ENCODE measurements at regions not wholly inside any gene's neighbourhood (a gene's known extent, or its start where the extent isn't known, plus 50 kb on each side); places are given as distances from the start of the nearest gene placed in this dataset.

DNA sequence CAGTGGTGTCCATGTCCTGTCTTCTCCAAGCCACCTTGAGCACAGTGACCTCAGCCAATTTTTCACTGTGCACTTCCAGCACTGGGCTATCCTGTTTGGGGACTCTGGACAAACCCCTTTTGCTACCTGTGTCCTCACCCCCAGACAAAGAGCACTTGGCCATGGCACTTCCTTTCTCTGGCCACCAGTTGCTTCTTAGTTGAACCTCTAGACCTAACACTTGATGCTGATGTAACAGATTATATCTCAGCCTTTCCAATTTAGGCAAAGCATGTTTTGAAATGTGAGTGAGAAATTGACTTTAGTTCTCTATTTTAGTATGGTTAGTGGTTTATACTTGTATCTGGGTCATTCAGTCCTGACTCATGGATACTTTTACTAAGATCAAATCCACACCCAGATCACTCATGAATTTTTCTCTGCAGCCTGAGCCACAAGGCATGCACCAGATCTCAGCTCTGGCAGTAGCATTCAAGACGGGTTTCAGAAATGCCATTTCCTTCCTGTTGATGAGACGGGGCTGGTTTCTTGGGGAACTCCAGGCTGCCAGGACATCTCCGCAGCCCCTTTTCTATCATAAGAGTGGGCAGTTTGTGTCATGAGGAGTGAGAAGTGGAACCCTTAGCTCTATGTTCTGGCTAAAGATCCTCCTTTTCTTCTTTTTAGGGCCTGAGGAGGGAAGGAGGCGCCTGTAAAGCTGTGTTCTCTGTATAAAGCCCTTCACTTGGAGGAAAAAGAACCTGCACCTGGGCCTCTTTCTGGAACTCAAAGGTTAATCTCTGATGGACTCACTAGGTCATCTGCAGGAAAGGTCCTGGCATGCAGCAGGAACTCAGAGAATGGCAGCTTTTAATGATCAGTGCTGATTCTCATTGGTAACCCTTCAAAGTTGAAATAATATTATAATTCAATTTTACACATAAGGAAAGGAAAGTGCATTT lies 185.6 kb upstream of the TENM4 start:
- whole genome bisulfite sequencing, 2 experiments (ENCODE audit: extremely low coverage in 2 of 2, insufficient read length in 1 of 2): no CpG with 5 or more reads among the region's 4 CpGs
- Histone ChIP-seq H4K8ac (ENCODE audit: low read depth in 2 of 2, low read length in 2 of 2) (no peak overlapping the region), H3K9me1 (ENCODE audit: insufficient read depth, low read length) (no peaks in the 10 kb centered on the region), H3K27ac (ENCODE audit: insufficient read depth, low read length) (no peak overlapping the region), H3K14ac (replicated peaks; ENCODE audit: low read depth, low read length) (no peak overlapping the region), H2AK9ac (replicated peaks; ENCODE audit: low read depth, low read length, poor library complexity) (no peak overlapping the region), H3K23ac (ENCODE audit: low read depth, low read length) (no peak overlapping the region), H2BK20ac (ENCODE audit: low read depth, low read length) (no peak overlapping the region), H4K5ac (ENCODE audit: low read depth, low read length) (no peak overlapping the region), H3K56ac (ENCODE audit: extremely low read depth, insufficient read depth, low read length) (no peak overlapping the region), H3K4me3 (ENCODE audit: insufficient read depth, low read depth, low read length) (no peak overlapping the region), H2AK5ac (ENCODE audit: low read depth, low read length) (no peak overlapping the region), H3K9ac (ENCODE audit: low read depth, low read length) (no peak overlapping the region), H4K20me1 (ENCODE audit: insufficient read depth, low read length) (no peaks in the 10 kb centered on the region), H2BK15ac (ENCODE audit: low read depth, low read length) (no peak overlapping the region), H3K4ac (ENCODE audit: low read depth, low read length) (no peak overlapping the region), H2AFZ (replicated peaks; ENCODE audit: low read length, poor library complexity) (no peak overlapping the region), H2BK120ac (ENCODE audit: low read depth, low read length) (no peak overlapping the region), H3K36me3 (ENCODE audit: control insufficient read depth, insufficient read depth, low read length) (no peaks in the 10 kb centered on the region), H3K79me1 (ENCODE audit: low read depth in 1 of 2, low read length in 2 of 2) (no peaks in the 10 kb centered on the region), H3K4me1 (ENCODE audit: control insufficient read depth, insufficient read depth, low read length) (no peaks in the 10 kb centered on the region), H3K27me3 (ENCODE audit: control insufficient read depth, insufficient read depth, low read length) (no peaks in the 10 kb centered on the region), H2BK5ac (ENCODE audit: low read depth, low read length, poor library complexity, severe bottlenecking) (no peak overlapping the region), H3K18ac (ENCODE audit: low read depth, low read length) (no peak overlapping the region), H4K91ac (ENCODE audit: insufficient read depth, low read depth, low read length) (no peak overlapping the region), H3K4me2 (ENCODE audit: low read depth, low read length) (no peak overlapping the region), H3K9me3 (ENCODE audit: control insufficient read depth, insufficient read depth, low read length) (no peaks in the 10 kb centered on the region)
- no TSS peak for BruUV-seq (replicated peaks)
- CTCF ChIA-PET: no interaction called here
- TF ChIP-seq SMC3 (IDR thresholded peaks at IDR 0.05; ENCODE audit: low read depth, low read length): no peak
- no peak for TF ChIP-seq POLR2A (IDR thresholded peaks at IDR 0.05; ENCODE audit: low read depth, low read length)
- TF ChIP-seq, protein P1, sequence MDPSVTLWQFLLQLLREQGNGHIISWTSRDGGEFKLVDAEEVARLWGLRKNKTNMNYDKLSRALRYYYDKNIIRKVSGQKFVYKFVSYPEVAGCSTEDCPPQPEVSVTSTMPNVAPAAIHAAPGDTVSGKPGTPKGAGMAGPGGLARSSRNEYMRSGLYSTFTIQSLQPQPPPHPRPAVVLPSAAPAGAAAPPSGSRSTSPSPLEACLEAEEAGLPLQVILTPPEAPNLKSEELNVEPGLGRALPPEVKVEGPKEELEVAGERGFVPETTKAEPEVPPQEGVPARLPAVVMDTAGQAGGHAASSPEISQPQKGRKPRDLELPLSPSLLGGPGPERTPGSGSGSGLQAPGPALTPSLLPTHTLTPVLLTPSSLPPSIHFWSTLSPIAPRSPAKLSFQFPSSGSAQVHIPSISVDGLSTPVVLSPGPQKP (IDR thresholded peaks at IDR 0.05; ENCODE audit: borderline replicate concordance, low read depth, low read length): no peak
- no peak for TF ChIP-seq RCOR1 (IDR thresholded peaks at IDR 0.05; ENCODE audit: insufficient replicate concordance, low read length)
- TF ChIP-seq CHD1 (IDR thresholded peaks at IDR 0.05; ENCODE audit: low read depth, low read length): no peak
- no peak for TF ChIP-seq FOS (IDR thresholded peaks at IDR 0.05; ENCODE audit: low read depth, low read length)
- TF ChIP-seq MXI1 (IDR thresholded peaks at IDR 0.05; ENCODE audit: borderline replicate concordance, low read depth, low read length): no peak
- TF ChIP-seq MAFK (IDR thresholded peaks at IDR 0.05; ENCODE audit: low read depth, low read length): no peak
- TF ChIP-seq NFE2L2 (IDR thresholded peaks at IDR 0.05; ENCODE audit: low read depth, low read length): no peak
- TF ChIP-seq RAD21 (IDR thresholded peaks at IDR 0.05; ENCODE audit: low read length): no peak
- TF ChIP-seq MAZ (IDR thresholded peaks at IDR 0.05; ENCODE audit: borderline replicate concordance, low read depth, low read length): no peak
- TF ChIP-seq, protein P2, sequence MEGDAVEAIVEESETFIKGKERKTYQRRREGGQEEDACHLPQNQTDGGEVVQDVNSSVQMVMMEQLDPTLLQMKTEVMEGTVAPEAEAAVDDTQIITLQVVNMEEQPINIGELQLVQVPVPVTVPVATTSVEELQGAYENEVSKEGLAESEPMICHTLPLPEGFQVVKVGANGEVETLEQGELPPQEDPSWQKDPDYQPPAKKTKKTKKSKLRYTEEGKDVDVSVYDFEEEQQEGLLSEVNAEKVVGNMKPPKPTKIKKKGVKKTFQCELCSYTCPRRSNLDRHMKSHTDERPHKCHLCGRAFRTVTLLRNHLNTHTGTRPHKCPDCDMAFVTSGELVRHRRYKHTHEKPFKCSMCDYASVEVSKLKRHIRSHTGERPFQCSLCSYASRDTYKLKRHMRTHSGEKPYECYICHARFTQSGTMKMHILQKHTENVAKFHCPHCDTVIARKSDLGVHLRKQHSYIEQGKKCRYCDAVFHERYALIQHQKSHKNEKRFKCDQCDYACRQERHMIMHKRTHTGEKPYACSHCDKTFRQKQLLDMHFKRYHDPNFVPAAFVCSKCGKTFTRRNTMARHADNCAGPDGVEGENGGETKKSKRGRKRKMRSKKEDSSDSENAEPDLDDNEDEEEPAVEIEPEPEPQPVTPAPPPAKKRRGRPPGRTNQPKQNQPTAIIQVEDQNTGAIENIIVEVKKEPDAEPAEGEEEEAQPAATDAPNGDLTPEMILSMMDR (conservative IDR thresholded peaks at IDR 0.05; ENCODE audit: low read depth, low read length): no peak
- intact Hi-C loops (cut with micrococcal nuclease) (no loop called here), dilution Hi-C loops (cut with HindIII; ENCODE audit: low sequenced_read_pairs, unreplicated experiment) (no loop called here), in situ Hi-C loops (cut with MboI; ENCODE audit: low sequenced_read_pairs) (no loop called here)
- DNase-seq (peak; percentile 2), ATAC-seq (ENCODE audit: low read depth) (no peak)
- POLR2A ChIA-PET (ENCODE audit: unreplicated experiment): no interaction called here
